CD4-positive, alpha-beta T cell treated with Interferon gamma for 1 hour (primary cell): ENCODE measurements at regions not wholly inside any gene's neighbourhood (a gene's known extent, or its start where the extent isn't known, plus 50 kb on each side); places are given as distances from the start of the nearest gene placed in this dataset.
A peak's percentile ranks its signal among the peaks of the same experiment; 100 is the strongest.

ENCODE experiments used
- DNase-seq: peaks from one replicate; pipeline ENCODE4 v3.0.0-alpha.2; 2020

- no peak for DNase-seq
Observed at GRCh38 chr1:240667351-240667750, 55.4 kb upstream of the GREM2 start.

GRCh38 chr1:240666568-240667198, 54.7 kb upstream of the GREM2 start:
- DNase-seq, result peak; percentile 3

DNA sequence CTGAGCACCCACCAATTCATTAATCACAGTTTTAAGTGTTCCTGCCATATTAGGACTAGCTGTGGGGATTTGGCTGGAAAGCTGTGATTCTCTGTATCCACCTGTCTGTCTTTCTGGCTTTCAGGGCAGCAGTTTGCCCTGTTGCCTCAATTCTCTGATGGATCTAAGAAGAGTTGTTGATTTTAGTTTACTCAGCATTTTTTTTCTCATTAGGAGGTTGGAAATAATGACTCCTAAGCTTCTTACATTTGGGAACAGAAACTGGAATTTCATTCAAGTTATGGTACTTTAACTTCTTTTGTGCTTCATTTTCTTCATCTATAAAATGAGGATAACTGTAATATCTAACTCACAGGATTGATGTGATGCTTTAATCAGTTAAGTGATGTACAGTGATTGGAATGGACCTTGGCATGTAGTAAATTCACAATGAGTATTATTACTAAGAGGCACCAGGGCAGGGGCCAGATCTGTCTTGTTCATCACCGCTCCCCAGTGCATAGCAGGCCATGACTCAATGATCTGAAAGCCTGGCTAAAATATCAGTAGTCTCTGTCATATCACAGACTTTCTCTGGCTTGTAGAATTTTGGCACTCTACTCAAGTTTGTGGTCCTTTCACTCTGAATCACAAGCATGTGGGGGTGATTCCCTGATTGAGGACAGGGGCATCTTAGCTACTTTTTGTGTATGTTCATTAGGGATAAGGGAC, 51.4 kb upstream of the GREM2 start:
- no peak for DNase-seq
